ENCODE measurements at regions not wholly inside any gene's neighbourhood (a gene's known extent, or its start where the extent isn't known, plus 50 kb on each side); places are given as distances from the start of the nearest gene placed in this dataset.

DNA sequence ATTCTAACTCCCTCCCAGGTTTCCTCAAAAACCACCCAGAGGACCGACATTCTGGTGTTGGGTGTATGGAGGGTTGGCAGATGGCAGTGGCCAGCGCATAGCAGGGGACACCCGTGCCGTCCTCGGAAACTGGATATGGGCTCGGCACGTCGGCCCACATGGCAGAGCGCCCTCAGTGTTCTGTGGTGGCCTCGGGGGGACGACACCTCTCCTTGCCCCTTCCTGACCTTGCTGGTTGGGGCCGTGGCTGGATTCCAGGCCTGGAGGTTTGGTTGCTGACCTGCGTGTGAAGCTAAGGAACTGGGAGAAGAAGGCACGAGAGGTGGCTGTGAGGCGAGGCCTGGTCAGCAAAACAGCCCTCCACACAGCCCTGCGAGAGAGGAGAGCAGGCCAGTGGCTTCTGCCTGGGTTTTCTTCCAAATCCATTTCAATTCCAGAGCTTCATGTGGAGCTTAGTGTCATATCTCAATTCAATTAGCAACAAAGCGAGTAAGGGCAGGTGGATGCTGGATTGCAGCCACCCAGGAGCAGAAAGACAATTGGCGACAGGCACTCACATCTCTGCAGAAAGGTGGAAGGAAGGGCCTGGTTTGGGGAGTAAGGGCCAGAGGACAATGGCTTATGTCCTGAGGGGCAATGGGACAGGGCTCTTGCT lies 478.4 kb downstream of the BRD1 start:
- no peak for DNase-seq (ENCODE audit: low read depth)
- TF ChIP-seq MYC (IDR thresholded peaks at IDR 0.05; ENCODE audit: low read depth, low read length) = no peak
- TF ChIP-seq CTCF (IDR thresholded peaks at IDR 0.05; ENCODE audit: low read depth, low read length) = no peak
- no peak for TF ChIP-seq POLR2A (IDR thresholded peaks at IDR 0.05; ENCODE audit: extremely low read depth, insufficient read length)
- TF ChIP-seq, protein P1, sequence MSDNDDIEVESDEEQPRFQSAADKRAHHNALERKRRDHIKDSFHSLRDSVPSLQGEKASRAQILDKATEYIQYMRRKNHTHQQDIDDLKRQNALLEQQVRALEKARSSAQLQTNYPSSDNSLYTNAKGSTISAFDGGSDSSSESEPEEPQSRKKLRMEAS (IDR thresholded peaks at IDR 0.05; ENCODE audit: low read depth, low read length) = no peak
- H3K4me3 ChIP-seq (ENCODE audit: low read depth, low read length) = no peak overlapping the region

GRCh38 chr22:49348631-49349030 lies 479.0 kb downstream of the BRD1 start:
- no peak for DNase-seq (ENCODE audit: low read depth)
- no peak overlapping the region for H3K4me3 ChIP-seq (ENCODE audit: low read depth, low read length)
- no peak for TF ChIP-seq POLR2A (IDR thresholded peaks at IDR 0.05; ENCODE audit: extremely low read depth, insufficient read length)
- TF ChIP-seq CTCF (IDR thresholded peaks at IDR 0.05; ENCODE audit: low read depth, low read length) = no peak
- no peak for TF ChIP-seq MYC (IDR thresholded peaks at IDR 0.05; ENCODE audit: low read depth, low read length)
- TF ChIP-seq, protein P1 (IDR thresholded peaks at IDR 0.05; ENCODE audit: low read depth, low read length) = no peak

GRCh38 chr22:49347376-49347775 lies 480.3 kb downstream of the BRD1 start:
- H3K4me3 ChIP-seq (ENCODE audit: low read depth, low read length) = no peak overlapping the region
- TF ChIP-seq POLR2A (IDR thresholded peaks at IDR 0.05; ENCODE audit: extremely low read depth, insufficient read length) = no peak
- no peak for TF ChIP-seq CTCF (IDR thresholded peaks at IDR 0.05; ENCODE audit: low read depth, low read length)
- TF ChIP-seq MYC (IDR thresholded peaks at IDR 0.05; ENCODE audit: low read depth, low read length) = no peak
- TF ChIP-seq, protein P1 (IDR thresholded peaks at IDR 0.05; ENCODE audit: low read depth, low read length) = no peak
- DNase-seq (ENCODE audit: low read depth) = no peak

DNA sequence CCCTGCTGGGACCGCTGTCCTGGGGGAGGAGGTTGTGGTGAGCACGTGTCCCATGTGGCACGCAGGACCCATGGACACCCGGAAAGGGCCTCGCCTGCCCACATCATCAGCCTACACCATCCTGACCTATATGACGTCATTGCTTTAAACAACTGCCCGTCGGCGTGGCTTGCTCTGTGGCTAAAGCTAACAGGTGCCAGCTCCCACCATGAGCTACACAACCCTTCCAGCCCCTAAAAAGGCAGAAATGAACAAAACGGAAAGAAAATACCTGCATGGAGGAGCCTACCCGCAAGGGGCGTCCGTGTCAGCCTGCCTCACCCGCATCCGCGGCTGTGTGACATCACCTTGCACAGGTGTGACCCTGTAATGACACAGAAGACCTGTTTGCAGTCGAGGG lies 481.8 kb downstream of the BRD1 start:
- H3K4me3 ChIP-seq (ENCODE audit: low read depth, low read length) = no peak overlapping the region
- TF ChIP-seq POLR2A (IDR thresholded peaks at IDR 0.05; ENCODE audit: extremely low read depth, insufficient read length) (no peak), CTCF (IDR thresholded peaks at IDR 0.05; ENCODE audit: low read depth, low read length) (no peak), MYC (IDR thresholded peaks at IDR 0.05; ENCODE audit: low read depth, low read length) (no peak)
- TF ChIP-seq, protein P1 (IDR thresholded peaks at IDR 0.05; ENCODE audit: low read depth, low read length) = no peak
- no peak for DNase-seq (ENCODE audit: low read depth)

DNA sequence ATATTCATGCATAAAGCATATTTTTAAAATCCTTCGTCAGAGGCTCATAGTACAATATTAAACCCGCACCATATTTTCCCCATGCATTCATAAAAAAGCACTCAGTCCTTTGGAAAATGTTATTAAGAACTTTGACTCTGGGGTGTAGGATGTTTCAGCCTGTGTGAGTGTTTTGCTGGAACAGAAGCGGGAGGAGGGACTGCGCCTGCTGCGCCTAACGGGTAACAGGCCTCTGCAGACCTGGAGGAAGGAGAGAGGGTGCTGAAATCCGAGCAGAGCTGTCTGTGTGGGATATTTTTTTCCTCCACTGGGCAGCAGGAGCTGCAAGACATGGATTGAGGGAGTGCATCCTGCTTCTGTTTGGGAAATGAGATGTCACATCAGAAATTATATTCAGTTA lies 483.0 kb downstream of the BRD1 start:
- DNase-seq (ENCODE audit: low read depth) = no peak
- no peak overlapping the region for H3K4me3 ChIP-seq (ENCODE audit: low read depth, low read length)
- TF ChIP-seq POLR2A (IDR thresholded peaks at IDR 0.05; ENCODE audit: extremely low read depth, insufficient read length) = no peak
- TF ChIP-seq CTCF (IDR thresholded peaks at IDR 0.05; ENCODE audit: low read depth, low read length) = no peak
- TF ChIP-seq, protein P1 (IDR thresholded peaks at IDR 0.05; ENCODE audit: low read depth, low read length) = no peak
- TF ChIP-seq MYC (IDR thresholded peaks at IDR 0.05; ENCODE audit: low read depth, low read length) = no peak

Measured in NB4 (cell line).